ENCODE measurements at regions not wholly inside any gene's neighbourhood (a gene's known extent, or its start where the extent isn't known, plus 50 kb on each side); places are given as distances from the start of the nearest gene placed in this dataset.

- peak; percentile 23 for DNase-seq (ENCODE audit: low spot score)
Measured at GRCh38 chr3:180284331-180285110, 247.8 kb upstream of the PEX5L start.

- no peak for DNase-seq (ENCODE audit: low spot score)
Measured at GRCh38 chr3:180287703-180288102, 251.0 kb upstream of the PEX5L start.

- no peak for DNase-seq (ENCODE audit: low spot score)
Measured at GRCh38 chr3:180288816-180289215, 252.1 kb upstream of the PEX5L start.

GRCh38 chr3:180290300-180290699 is 253.6 kb upstream of the PEX5L start:
- no peak for DNase-seq (ENCODE audit: low spot score)

GRCh38 chr3:180294282-180295027 is 257.7 kb upstream of the PEX5L start:
- no peak for DNase-seq (ENCODE audit: low spot score)

- DNase-seq (ENCODE audit: low spot score), result no peak
Measured at GRCh38 chr3:180295811-180296210, 259.1 kb upstream of the PEX5L start.

- DNase-seq (ENCODE audit: low spot score), result no peak
Measured at GRCh38 chr3:180296971-180297370, 260.2 kb upstream of the PEX5L start.

GRCh38 chr3:180306155-180306554 is 269.4 kb upstream of the PEX5L start:
- no peak for DNase-seq (ENCODE audit: low spot score)

GRCh38 chr3:180306691-180307090 is 270.0 kb upstream of the PEX5L start:
- DNase-seq (ENCODE audit: low spot score), result no peak

- DNase-seq (ENCODE audit: low spot score), result no peak
Measured at GRCh38 chr3:180311242-180311641, 274.5 kb upstream of the PEX5L start.

- no peak for DNase-seq (ENCODE audit: low spot score)
Measured at GRCh38 chr3:180316321-180316720, 279.6 kb upstream of the PEX5L start.

GRCh38 chr3:180319461-180319860 is 282.5 kb upstream of the TTC14 start:
- no peak for DNase-seq (ENCODE audit: low spot score)

- no peak for DNase-seq (ENCODE audit: low spot score)
Measured at GRCh38 chr3:180320631-180321030, 281.3 kb upstream of the TTC14 start.

- DNase-seq (ENCODE audit: low spot score), result no peak
Measured at GRCh38 chr3:180321534-180321933, 280.4 kb upstream of the TTC14 start.

- DNase-seq (ENCODE audit: low spot score), result no peak
Measured at GRCh38 chr3:180322829-180323228, 279.1 kb upstream of the TTC14 start.

- no peak for DNase-seq (ENCODE audit: low spot score)
Measured at GRCh38 chr3:180324791-180325190, 277.2 kb upstream of the TTC14 start.

- no peak for DNase-seq (ENCODE audit: low spot score)
Measured at GRCh38 chr3:180325533-180325932, 276.4 kb upstream of the TTC14 start.

GRCh38 chr3:180325958-180326357 is 276.0 kb upstream of the TTC14 start:
- no peak for DNase-seq (ENCODE audit: low spot score)

GRCh38 chr3:180329187-180329586 is 272.8 kb upstream of the TTC14 start:
- no peak for DNase-seq (ENCODE audit: low spot score)

GRCh38 chr3:180329847-180330246 is 272.1 kb upstream of the TTC14 start:
- DNase-seq (ENCODE audit: low spot score), result no peak

GRCh38 chr3:180330440-180330839 is 271.5 kb upstream of the TTC14 start:
- no peak for DNase-seq (ENCODE audit: low spot score)

GRCh38 chr3:180332608-180333007 is 269.4 kb upstream of the TTC14 start:
- no peak for DNase-seq (ENCODE audit: low spot score)

- DNase-seq (ENCODE audit: low spot score), result no peak
Measured at GRCh38 chr3:180335050-180335449, 266.9 kb upstream of the TTC14 start.

- no peak for DNase-seq (ENCODE audit: low spot score)
Measured at GRCh38 chr3:180340395-180340794, 261.6 kb upstream of the TTC14 start.
